K562 (cell line): ENCODE measurements at regions not wholly inside any gene's neighbourhood (a gene's known extent, or its start where the extent isn't known, plus 50 kb on each side); places are given as distances from the start of the nearest gene placed in this dataset.

Experiments
- CBFA2T3 ChIP-seq: fragments of 450-650 bp; IDR thresholded peaks from 2 replicates; pipeline ENCODE4 v1.6.1; 2017
- NEUROD1 ChIP-seq: fragments of 150-350 bp; IDR thresholded peaks from 2 replicates; pipeline ENCODE4 v1.6.1; 2014; ENCODE audit warnings: borderline replicate concordance, low read length, low read depth; ENCODE audit not compliant: partially characterized antibody

DNA sequence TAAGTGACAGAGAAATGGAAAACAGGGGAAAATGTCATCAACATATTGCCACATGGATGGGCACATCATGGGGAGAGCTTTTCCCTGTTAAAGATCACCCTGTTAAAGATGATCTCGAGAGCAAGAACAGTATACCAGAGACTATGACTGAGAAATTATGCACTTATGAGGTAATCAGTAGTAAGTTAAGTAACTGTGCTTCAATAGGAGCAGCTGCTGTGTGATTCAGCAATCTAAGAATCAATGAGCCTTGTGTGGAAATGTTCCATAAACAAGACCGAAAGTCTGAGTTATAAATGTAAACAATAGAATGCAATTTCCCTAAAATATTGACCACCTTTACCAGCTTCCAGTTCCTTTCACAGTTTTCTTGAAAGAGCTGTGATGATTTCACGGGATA is 582.3 kb downstream of the CAAP1 start:
- TF ChIP-seq CBFA2T3 (no peak), NEUROD1 (no peak)
